ENCODE measurements at regions not wholly inside any gene's neighbourhood (a gene's known extent, or its start where the extent isn't known, plus 50 kb on each side); places are given as distances from the start of the nearest gene placed in this dataset.

GRCh38 chr2:150041722-150042425 lies 445.6 kb downstream of the RND3 start:
- no peak for DNase-seq

DNA sequence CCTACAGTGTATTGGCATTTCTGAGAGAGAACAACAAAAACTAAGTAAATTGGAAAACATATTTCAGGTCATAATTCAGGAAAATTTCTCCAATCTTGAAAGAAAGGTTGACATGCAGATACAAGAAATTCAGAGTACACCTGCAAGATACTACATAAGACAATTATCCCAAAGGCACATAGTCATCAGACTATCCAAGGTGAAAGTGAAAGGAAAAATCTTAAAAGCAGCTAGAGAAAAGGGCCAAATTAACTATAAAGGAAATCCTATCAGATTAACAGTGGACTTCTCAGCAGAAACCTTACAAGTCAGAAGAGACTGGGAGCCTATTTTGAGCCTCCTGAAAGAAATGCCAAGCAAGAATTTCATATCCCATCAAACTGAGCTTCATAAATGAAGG lies 449.0 kb upstream of the MMADHC start:
- DNase-seq = no peak

- no peak for DNase-seq
These were observed 447.1 kb upstream of the MMADHC start for GRCh38 chr2:150034665-150035064.

DNA sequence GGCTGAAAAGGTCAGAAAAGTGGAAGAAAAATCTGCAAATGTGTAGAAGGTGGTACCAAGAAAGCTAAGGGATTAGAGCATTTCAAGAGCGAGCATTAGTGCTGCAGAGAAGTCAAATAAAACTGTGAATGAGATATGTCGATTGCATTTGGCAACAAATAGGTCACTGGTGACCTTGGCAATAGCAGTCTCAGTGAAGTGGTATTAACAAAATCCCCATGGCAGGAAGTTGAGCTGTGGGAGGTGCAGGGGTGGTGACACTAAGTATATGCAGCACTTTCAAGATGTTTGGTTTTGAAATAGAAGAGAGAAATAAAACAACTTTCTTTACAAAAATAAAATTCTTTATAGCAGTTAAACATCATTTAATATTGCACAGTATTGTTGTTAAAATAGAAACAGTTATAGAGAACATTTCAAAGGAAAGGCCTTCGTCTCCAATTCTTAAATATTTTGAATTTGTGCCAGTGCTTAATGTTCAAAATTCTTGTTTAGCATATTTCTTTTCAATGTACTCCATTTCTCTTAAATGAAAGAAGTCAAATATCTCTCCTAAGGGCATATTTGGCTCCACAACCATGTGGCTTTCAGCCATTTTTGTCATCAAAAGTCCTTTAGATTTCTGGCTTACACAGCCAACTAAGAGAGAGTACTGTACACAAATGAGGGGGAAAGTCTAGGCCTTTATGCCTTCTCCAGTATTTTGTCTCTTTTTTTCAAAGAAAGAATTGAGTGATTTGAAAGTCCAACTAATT lies 443.0 kb upstream of the MMADHC start:
- no peak for DNase-seq

- DNase-seq = no peak
These were observed 440.7 kb upstream of the MMADHC start for GRCh38 chr2:150028322-150028721.

DNA sequence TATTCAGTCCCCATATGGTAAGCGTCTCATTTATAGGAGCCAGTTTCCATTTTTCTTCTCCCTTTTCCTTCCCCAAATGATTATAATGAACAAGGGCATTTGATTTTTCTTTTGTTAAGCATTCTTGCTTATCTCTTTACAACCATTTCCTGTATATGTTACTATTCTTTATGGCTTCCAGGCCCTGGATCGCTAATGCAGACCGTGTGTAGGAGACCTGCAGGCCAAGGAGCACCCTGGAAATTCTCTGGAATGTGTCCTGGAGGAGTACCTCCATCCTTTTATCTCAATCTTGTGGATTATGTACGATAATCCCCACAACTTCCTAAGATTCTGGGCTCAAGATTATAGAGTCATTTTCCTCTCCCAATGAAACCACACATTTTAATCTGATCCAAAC lies 439.6 kb upstream of the MMADHC start:
- DNase-seq = no peak

DNA sequence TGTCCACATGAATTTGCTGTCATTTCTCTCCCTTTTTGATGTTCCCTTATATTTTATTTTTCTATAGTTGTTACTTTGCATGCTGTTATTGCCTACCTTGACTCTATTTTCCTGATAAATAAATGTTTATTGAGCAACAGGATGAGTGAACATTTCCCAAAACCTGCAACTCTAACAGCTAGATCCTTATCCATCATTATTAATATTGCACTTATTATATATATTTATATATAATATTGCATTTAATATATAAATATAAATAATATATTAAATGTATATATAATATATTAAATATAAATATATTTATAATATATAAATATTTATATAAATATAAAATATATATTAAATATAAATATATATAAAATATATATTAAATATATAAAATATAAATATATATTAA lies 436.1 kb upstream of the MMADHC start:
- DNase-seq = no peak

DNA sequence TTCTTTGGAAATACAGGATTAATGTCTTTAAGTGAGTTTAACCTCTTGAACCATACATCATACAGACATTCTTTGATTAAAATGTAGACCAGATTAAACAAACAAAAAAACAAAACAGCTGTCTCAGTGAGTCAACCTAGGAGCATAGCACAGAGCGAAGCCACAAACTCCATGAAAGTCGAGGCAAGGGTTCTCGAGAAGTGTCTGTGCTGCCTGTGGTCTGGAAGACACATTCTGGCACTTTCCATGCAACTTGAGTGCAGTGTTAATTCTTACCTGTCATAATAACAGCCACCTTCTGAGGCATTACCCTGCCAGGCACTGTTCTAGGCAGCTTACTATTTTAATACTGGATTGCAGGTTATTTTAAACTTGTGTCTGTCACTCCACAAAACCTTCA lies 435.5 kb upstream of the MMADHC start:
- DNase-seq = no peak

DNA sequence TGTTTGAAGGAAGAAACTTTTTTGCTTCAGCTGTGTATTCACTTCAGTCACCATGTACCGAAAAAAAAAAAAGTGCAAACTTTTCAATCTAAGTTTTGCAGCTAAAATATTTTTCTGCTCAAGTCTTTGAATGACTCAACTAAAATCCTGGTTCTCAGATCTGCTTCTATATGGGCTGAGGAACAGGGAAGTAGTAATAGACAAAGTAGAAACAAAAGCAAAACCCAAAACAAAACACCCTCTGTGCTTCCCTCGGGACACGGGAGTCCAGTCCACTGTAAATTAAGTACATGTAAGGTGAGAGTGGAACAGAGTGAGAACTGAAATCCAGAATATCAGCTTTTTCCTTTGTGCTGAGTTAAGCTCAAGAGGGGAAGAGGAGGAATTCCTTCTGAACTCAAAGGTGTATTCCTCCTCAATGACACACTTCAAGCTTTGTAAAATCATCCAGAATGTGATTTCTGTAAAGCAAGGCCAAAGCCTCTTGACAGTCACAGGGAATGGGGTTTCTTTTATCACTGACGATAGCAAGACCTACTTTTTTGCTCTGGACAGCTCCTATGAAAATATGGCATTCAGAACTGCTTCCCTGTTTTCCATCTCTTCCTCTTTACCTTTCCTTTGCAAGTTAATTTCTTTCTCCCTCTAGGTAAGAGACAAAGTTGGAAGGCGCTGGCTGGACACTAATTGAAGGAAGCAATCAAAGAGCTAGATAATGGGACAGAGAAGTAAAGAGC lies 433.5 kb upstream of the MMADHC start:
- no peak for DNase-seq

GRCh38 chr2:150020221-150020620 lies 432.6 kb upstream of the MMADHC start:
- DNase-seq = no peak

GRCh38 chr2:150019063-150019462 lies 431.5 kb upstream of the MMADHC start:
- no peak for DNase-seq

- no peak for DNase-seq
These were observed 425.4 kb upstream of the MMADHC start for GRCh38 chr2:150012986-150013385.

GRCh38 chr2:150011161-150011730 lies 423.7 kb upstream of the MMADHC start:
- no peak for DNase-seq

GRCh38 chr2:150008901-150009300 lies 421.3 kb upstream of the MMADHC start:
- DNase-seq = no peak

- no peak for DNase-seq
These were observed 420.3 kb upstream of the MMADHC start for GRCh38 chr2:150007815-150008430.

DNA sequence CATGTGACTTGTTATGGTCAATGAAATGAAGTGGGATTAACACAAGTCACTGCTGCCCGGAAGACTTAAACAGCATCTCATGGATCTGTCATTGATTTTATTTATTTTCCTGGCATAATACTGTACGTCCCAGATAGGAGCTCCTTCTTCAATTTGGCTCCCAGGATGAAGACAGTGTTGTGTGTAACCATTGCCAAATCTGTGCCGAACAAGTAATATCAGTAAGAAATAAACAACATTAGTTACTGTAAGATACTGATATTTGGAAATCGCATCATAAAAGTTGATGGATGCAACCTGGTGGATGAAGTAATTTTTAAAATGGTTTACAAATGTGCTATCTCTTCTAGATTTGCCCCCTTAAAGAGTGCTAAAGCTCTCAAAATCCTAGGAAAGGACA lies 419.0 kb upstream of the MMADHC start:
- DNase-seq = no peak

DNA sequence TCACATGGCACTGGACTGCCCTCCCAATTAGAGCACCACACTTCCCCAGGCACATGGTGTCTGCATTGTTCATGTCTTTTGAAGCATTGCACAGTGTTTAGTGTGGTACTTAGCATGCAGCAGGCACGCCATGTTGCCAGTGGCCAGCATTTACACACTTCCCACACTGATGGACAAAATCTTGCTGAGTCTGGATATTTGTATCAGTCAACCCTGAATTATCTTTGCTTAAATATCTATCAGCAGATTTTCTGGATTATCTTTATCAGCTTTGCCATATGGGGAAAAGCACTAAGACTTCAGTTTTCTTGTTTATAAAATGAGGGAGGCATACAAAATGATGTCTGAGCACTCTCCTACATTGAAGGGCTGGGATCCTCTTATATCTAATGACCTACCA lies 416.0 kb upstream of the MMADHC start:
- DNase-seq = no peak

DNA sequence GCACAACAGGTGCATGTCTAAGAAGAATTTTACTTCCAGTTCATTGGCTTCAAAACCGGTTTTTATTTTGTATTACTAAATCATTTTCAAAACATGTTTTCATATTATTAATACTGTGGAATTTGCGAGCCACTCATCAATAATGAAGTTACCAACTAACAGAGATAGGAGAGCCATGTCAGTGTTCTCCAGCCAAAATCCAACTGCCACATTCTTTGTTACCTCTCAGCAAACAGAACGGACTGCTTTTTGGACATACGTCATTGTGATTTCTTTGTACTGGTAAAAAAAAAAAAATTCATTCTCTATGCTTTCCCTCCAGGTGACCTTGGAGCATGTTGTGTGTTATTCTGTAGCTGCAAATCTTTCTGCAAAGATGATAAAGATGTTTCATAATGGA lies 414.2 kb upstream of the MMADHC start:
- no peak for DNase-seq

DNA sequence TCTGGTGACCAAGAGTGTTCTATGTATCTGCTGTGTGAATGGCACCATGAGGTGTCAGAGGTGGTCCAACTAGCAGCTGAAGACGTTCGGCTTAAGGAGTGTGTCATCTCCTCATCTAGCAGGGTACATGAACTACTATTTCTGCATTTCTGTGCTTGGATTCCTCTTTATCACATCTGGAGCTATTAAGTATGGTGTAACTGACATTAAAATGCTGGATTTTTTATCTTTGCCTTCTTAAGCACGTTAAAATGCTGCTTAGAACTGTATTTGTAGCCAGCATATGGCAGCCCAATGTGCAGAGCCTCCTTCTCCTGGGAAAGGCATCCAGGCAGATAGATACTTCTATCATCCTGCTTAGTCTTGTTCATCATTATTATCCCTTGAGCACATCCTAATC lies 409.3 kb upstream of the MMADHC start:
- DNase-seq = no peak

GRCh38 chr2:149994057-149994728 lies 406.6 kb upstream of the MMADHC start:
- DNase-seq = peak; percentile 61

DNA sequence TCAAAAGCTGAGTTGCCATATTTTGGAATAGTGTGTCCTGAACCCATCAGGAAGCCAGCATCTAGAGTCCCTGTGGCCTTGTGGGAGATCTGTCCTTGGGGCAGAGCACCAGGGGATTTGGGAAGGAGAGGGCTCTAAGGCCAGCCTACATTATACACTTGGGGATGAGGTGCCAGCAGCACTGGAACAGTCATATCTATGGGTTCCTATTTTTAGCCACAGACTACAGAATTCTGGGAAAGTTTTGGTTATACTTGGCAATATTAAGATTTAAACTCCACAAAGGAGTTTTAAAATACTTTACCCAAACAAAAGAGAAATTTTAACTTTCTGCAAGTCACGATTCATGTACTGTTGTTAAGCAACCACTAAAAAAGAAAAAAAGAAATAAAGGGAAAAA lies 405.7 kb upstream of the MMADHC start:
- no peak for DNase-seq

GRCh38 chr2:149991576-149991975 lies 404.0 kb upstream of the MMADHC start:
- DNase-seq = no peak

- no peak for DNase-seq
These were observed 403.4 kb upstream of the MMADHC start for GRCh38 chr2:149990965-149991364.

Data from NCI-H510A treated with DMSO at 0.1 percent for 48 hours (cell line).